ENCODE measurements at regions not wholly inside any gene's neighbourhood (a gene's known extent, or its start where the extent isn't known, plus 50 kb on each side); places are given as distances from the start of the nearest gene placed in this dataset.

DNA sequence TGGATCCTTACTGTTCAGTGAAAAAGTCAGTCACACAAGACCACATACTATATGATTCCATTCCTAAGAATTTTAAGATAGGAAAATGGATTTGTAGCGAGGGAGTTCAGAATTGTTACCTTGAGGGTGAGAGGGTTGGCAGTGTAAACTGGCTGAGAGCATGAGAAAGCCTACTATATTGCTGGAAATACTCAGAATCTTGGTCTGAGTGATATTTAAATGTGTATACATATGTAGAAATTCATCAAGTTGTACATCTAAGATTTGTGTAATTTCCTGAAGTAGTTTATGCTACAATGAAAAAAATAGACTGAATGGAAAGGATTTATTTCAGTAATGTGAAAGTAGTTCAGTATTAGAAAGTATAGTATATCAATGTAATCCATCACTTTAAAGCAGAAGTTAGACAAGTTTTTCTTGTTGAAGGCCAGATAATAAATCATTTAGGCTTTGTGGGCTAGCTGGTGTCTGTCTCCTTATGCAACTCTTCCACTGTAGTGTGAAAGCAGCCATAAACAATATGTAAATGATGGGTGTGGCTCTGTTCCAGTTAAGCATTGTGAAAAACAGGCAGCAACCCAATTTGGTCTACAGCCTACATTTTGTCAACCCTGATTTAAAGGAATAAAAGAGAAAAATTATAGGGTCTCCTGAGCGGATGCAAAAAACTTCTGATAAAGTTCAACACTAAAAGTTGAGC lies 127.2 kb upstream of the THY1 start:
- no peak for TF ChIP-seq CTCF (IDR thresholded peaks at IDR 0.05)
- TF ChIP-seq EZH2phosphoT487 (IDR thresholded peaks at IDR 0.05), result no peak
- no peak for TF ChIP-seq EZH2 (IDR thresholded peaks at IDR 0.05)

Data from neural progenitor cell (in vitro differentiated cells).